HepG2 (cell line): ENCODE measurements at regions not wholly inside any gene's neighbourhood (a gene's known extent, or its start where the extent isn't known, plus 50 kb on each side); places are given as distances from the start of the nearest gene placed in this dataset.

Experiments used
- CCDC6 ChIP-seq: sonication (generic); formaldehyde crosslinking; IDR thresholded peaks from 2 replicates; pipeline ENCODE4 v1.8.1; 2022; ENCODE audit warnings: mild to moderate bottlenecking, missing genetic modification reagents, moderate library complexity
- ERF ChIP-seq: IDR thresholded peaks from 2 replicates; pipeline ENCODE4 v1.6.1; 2018; ENCODE audit warnings: missing biosample characterization, missing genetic modification reagents
- FOXA3 ChIP-seq: IDR thresholded peaks from 2 replicates; pipeline ENCODE4 v1.6.1; 2016; ENCODE audit warnings: missing genetic modification reagents, missing compliant biosample characterization
- GATA4 ChIP-seq: sonication (generic); IDR thresholded peaks from 2 replicates; pipeline ENCODE4 v1.6.1; 2016; ENCODE audit warnings: antibody characterized with exemption, low read depth, borderline replicate concordance
- PHF8 ChIP-seq: sonication (generic); formaldehyde crosslinking; IDR thresholded peaks from 2 replicates; pipeline ENCODE4 v1.5.0; 2020; ENCODE audit warnings: missing genetic modification reagents
- POGK ChIP-seq: sonication (generic); formaldehyde crosslinking; conservative IDR thresholded peaks from 2 replicates; pipeline ENCODE4 v1.8.0; 2022; ENCODE audit warnings: mild to moderate bottlenecking, moderate library complexity, missing genetic modification reagents
- RARA ChIP-seq: IDR thresholded peaks from 2 replicates; pipeline ENCODE4 v1.6.1; 2016; ENCODE audit warnings: missing genetic modification reagents, missing compliant biosample characterization
- RARG ChIP-seq: sonication (generic); formaldehyde crosslinking; IDR thresholded peaks from 2 replicates; pipeline ENCODE4 v1.4.0; 2020; ENCODE audit warnings: low read depth, mild to moderate bottlenecking, missing genetic modification reagents
- RFXAP ChIP-seq: sonication (generic); formaldehyde crosslinking; IDR thresholded peaks from 2 replicates; pipeline ENCODE4 v1.4.0; 2020; ENCODE audit warnings: missing genetic modification reagents, borderline replicate concordance
- RNF2 ChIP-seq: fragments of 450-650 bp; conservative IDR thresholded peaks from 2 replicates; pipeline ENCODE4 v1.6.1; 2016; ENCODE audit warnings: low read depth
- THAP9 ChIP-seq: sonication (generic); formaldehyde crosslinking; IDR thresholded peaks from 2 replicates; pipeline ENCODE4; 2020; ENCODE audit warnings: missing genetic modification reagents, mild to moderate bottlenecking, borderline replicate concordance
- UBTF ChIP-seq: sonication (generic); formaldehyde crosslinking; IDR thresholded peaks from 2 replicates; pipeline ENCODE4 v1.4.0; 2020; ENCODE audit warnings: mild to moderate bottlenecking, missing genetic modification reagents
- XBP1 ChIP-seq: sonication (generic); formaldehyde crosslinking; IDR thresholded peaks from 2 replicates; pipeline ENCODE4 v1.5.0; 2020; ENCODE audit warnings: missing genetic modification reagents
- ZBTB14 ChIP-seq: sonication (generic); formaldehyde crosslinking; IDR thresholded peaks from 2 replicates; pipeline ENCODE4 v1.4.0; 2020; ENCODE audit warnings: missing genetic modification reagents
- ZNF264 ChIP-seq: sonication (generic); formaldehyde crosslinking; IDR thresholded peaks from 2 replicates; pipeline ENCODE4 v1.4.0; 2020; ENCODE audit warnings: missing genetic modification reagents
- ZNF329 ChIP-seq: sonication (generic); formaldehyde crosslinking; IDR thresholded peaks from 2 replicates; pipeline ENCODE4 v1.9.0; 2021; ENCODE audit warnings: low read depth, mild to moderate bottlenecking, missing genetic modification reagents
- ZNF577 ChIP-seq: sonication (generic); formaldehyde crosslinking; IDR thresholded peaks from 2 replicates; pipeline ENCODE4 v1.4.0; 2020; ENCODE audit warnings: mild to moderate bottlenecking, low read depth, missing genetic modification reagents, borderline replicate concordance
- ZNF598 ChIP-seq: sonication (generic); formaldehyde crosslinking; IDR thresholded peaks from 2 replicates; pipeline ENCODE4 v1.5.1; 2020; ENCODE audit warnings: mild to moderate bottlenecking, missing genetic modification reagents, borderline replicate concordance
- ZNF704 ChIP-seq: sonication (generic); formaldehyde crosslinking; IDR thresholded peaks from 2 replicates; pipeline ENCODE4 v1.8.1; 2023; ENCODE audit warnings: mild to moderate bottlenecking, inconsistent platforms, moderate library complexity, missing genetic modification reagents, borderline replicate concordance
- ZNF841 ChIP-seq: sonication (generic); formaldehyde crosslinking; IDR thresholded peaks from 2 replicates; pipeline ENCODE4 v1.8.1; 2023; ENCODE audit warnings: missing genetic modification reagents, borderline replicate concordance

GRCh38 chr9:91071184-91071990 is 269.8 kb downstream of the SYK start (continued):
- peak; percentile 63 for TF ChIP-seq UBTF (CRISPR knock-in tag)
- TF ChIP-seq ZNF577 (CRISPR knock-in tag): no peak
- TF ChIP-seq CCDC6 (CRISPR knock-in tag): peak; percentile 47; the same call in 1 of the 2 replicates
- TF ChIP-seq ERF (CRISPR knock-in tag): peak; percentile 68; the same call in 1 of the 2 replicates
- TF ChIP-seq THAP9 (CRISPR knock-in tag): no peak; the same call in 1 of the 2 replicates
- no peak for TF ChIP-seq ZNF704
- TF ChIP-seq PHF8 (CRISPR knock-in tag): no peak
- TF ChIP-seq RNF2: no peak
- no peak for TF ChIP-seq ZNF841 (CRISPR knock-in tag)
- no peak for TF ChIP-seq ZNF329 (CRISPR knock-in tag)
- TF ChIP-seq ZBTB14: no peak
- TF ChIP-seq RFXAP (CRISPR knock-in tag): peak; percentile 82; the same call in 1 of the 2 replicates
- 0 out of 2 replicates have a peak, but pooled peaks have one; percentile 45 for TF ChIP-seq POGK (CRISPR knock-in tag)
- no peak for TF ChIP-seq XBP1
- TF ChIP-seq ZNF598 (CRISPR knock-in tag): no peak
- TF ChIP-seq GATA4: peak; percentile 23; the same call in 1 of the 2 replicates
- TF ChIP-seq RARA (CRISPR knock-in tag): peak; percentile 47
- TF ChIP-seq RARG: no peak
- peak; percentile 48 for TF ChIP-seq FOXA3 (CRISPR knock-in tag)
- TF ChIP-seq ZNF264: no peak
